Activated CD4-positive, alpha-beta T cell treated with anti-CD3 and anti-CD28 coated beads, Interleukin-2, Interleukin-4, amounts not matched to agents 100 ng/mL and 50 ng/mL, durations not matched to agents 16 hours and 8 hours (primary cell): ENCODE measurements at regions not wholly inside any gene's neighbourhood (a gene's known extent, or its start where the extent isn't known, plus 50 kb on each side); places are given as distances from the start of the nearest gene placed in this dataset.
"Not testable (repeated sequence)": the region's sequence is repeated elsewhere in the genome, so short reads cannot be mapped to it uniquely, and the experiment has no call there.

ENCODE experiments used
- DNase-seq: peaks from one replicate; pipeline ENCODE4 v3.0.0-alpha.2; 2020; ENCODE audit warnings: low spot score

DNA sequence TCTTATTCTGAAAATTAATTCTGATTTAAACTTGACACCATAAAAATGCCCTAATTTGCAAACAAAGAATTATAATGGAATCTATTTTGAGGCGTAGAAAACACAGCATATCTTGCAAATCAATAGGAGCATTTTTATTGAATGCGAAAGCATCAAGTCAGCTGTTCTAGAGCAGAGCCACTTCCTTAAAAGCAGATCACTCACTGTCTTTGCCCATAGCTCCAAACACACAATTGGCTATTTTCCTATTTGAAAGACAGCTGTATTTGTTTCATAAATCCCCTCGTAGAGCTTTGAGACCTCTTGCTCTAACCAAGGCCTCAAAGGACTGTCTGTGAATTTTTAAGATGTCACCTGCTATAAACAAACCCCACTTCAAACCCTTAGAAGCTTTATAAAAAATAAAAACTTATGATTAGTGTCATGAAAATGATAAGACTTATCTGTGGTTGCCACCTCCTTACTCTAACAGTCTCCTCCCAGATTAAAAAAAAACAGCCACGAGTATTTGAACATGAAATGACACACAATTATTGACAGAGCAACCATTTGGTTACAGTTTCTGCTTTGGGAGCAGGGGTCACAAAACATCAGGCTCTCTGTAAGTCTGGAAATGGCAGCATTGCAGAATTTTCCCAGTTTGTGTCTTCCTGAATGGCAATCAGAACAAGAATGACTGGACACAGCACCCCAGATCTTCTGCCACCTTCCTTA, 75.6 kb upstream of the RASEF start:
- no peak for DNase-seq

DNA sequence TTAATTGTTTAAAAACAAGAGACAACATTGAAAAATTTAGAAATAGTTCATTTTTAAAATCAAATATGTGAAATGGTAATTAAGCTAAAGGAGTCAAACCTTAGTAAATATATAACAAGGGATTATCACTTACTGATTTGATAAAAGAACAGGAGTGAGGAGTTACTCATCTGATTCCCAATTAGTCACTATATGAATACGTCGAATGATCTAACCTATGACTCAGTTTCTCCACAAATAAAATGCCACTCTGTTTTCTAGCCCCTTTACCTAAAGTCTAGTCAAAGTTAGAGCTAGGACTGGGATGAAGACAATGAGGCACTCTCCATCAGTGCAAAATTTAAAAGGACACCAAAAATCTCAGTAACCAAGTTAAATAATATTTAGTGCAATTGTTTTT, 70.4 kb upstream of the RASEF start:
- no peak for DNase-seq

DNA sequence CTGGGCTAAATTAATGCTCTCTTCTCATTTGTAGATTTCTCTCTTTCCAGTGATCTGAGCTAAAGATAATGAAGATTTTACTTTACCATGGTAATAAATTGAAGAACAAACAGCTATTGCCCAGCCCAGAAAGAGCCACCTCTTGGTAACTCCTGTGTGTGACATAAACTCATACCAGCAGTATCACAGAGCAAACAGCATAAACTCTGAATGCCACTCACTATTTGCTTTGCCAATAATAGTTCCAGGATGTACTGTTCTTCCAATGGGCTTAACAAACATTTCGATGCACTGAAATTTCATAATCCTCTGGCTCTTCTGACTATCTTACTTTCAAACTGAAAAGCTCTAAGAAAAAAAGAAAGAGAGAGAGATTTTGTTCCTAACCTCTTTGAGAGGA, 69.8 kb upstream of the RASEF start:
- DNase-seq, result no peak

DNA sequence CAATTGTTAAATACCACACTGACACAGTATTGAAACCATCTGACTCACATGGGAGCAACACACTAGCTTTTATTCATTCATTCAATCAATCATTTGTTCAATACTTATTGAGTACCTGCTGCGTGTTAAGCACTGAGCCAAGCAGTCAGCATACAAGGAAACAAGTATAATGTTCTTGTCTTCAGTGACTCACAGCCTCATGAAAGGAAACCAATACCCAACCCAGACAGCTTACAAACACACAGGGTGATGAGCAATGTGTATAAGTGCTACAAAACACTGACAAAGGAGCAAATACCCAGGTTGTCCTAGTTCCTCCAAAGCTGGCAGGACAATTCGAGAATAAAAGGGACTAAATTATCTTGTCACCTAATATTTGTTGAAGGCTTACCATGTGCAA, 67.6 kb upstream of the RASEF start:
- DNase-seq, result no peak

DNA sequence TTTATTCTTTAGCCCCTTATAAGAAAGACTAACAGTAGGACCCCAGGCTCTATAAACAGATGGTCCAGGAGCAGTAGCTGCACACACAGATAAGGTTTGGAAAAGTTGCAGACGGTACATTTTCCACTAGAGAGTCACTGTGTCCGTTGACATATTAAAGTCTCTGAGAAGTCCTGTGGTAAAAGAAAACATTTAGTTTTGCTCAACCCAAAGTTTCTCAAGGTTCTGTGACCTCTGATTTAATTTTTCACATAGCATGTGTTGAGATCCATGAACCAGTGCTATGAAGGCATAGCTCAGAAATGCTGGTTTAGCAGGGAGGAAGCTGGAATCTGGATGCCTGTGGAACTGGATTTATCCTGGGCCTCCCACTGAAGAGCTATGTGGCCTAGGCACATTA, 62.7 kb upstream of the RASEF start:
- no peak for DNase-seq

DNA sequence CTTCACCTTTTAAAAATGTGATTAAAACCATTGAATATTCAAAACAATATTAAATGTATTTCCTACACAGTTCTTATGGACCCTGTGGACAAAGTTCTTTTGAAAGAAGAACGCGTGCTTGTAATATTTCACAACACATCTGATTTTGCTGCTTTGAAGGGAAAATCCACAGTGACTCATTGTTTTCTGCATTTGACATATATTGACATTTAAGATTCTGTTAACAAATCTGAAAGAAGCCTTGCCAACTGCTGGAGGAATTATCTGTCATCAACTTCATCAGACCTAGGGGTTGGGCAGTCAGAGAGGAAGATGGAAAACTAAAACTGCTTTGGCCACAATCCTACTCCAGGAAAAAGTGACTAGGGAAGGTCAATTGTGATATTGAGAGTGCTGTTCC, 56.9 kb upstream of the RASEF start:
- DNase-seq, result no peak

DNA sequence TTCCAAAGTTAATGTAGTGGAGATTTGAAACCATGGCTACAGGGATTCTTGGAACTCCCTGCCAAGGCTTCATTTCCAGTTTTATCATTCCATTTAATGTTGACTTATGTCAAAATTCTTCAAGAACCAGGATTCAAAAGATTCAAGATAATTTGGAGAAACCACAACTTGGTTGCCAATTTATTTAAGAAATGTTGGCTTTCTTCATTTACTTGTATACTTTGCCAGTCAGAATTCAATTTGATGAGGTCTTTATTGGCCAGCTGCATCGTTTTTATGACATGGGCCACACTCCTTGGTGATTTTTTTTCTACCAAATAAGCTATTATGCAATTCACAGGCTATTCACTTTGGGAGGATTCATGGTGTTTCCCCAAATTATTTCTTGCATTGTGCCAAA, 53.1 kb upstream of the RASEF start:
- DNase-seq, result no peak

DNA sequence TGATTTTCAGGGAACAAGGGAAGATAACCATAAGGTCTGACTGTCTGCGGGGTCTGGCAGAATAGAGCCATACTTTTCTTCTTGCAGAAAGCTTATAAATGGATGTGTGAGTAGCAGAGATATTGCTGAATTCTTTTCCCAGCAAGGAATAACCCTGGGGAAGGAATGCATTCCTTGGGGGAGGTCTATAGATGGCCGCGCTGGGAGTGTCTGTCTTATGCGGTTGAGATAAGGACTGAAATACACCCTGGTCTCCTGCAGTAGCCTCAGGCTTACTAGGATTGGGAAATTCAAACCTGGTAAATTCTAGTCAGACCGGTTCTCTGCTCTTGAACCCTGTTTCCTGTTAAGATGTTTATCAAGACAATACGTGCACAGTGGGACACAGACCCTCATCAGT, 50.5 kb upstream of the RASEF start:
- not testable (repeated sequence) for DNase-seq
